ENCODE measurements at regions not wholly inside any gene's neighbourhood (a gene's known extent, or its start where the extent isn't known, plus 50 kb on each side); places are given as distances from the start of the nearest gene placed in this dataset.

- H3K4me3 ChIP-seq = no peak overlapping the region
- no peaks in the 10 kb centered on the region for H3K36me3 ChIP-seq
- H3K27me3 ChIP-seq (replicated peaks) = no peaks in the 10 kb centered on the region
- no peaks in the 10 kb centered on the region for H3K4me1 ChIP-seq (replicated peaks)
- DNase-seq (ENCODE audit: low read depth in 1 of 2, low spot score in 2 of 2) = no peak
- no peaks in the 10 kb centered on the region for H3K9me3 ChIP-seq (replicated peaks)
- H3K27ac ChIP-seq = no peak overlapping the region
Measured at GRCh38 chr13:87058786-87059329, 612.3 kb upstream of the SLITRK5 start.

- H3K27me3 ChIP-seq (replicated peaks) = no peaks in the 10 kb centered on the region
- no peaks in the 10 kb centered on the region for H3K36me3 ChIP-seq
- no peaks in the 10 kb centered on the region for H3K9me3 ChIP-seq (replicated peaks)
- H3K27ac ChIP-seq = no peak overlapping the region
- DNase-seq (ENCODE audit: low read depth in 1 of 2, low spot score in 2 of 2) = no peak
- H3K4me3 ChIP-seq = no peak overlapping the region
- no peaks in the 10 kb centered on the region for H3K4me1 ChIP-seq (replicated peaks)
Measured at GRCh38 chr13:87078947-87079795, 592.0 kb upstream of the SLITRK5 start.

- Histone ChIP-seq H3K4me1 (replicated peaks) (no peaks in the 10 kb centered on the region), H3K9me3 (replicated peaks) (no peaks in the 10 kb centered on the region), H3K27ac (no peak overlapping the region), H3K36me3 (no peaks in the 10 kb centered on the region), H3K4me3 (no peak overlapping the region), H3K27me3 (replicated peaks) (no peaks in the 10 kb centered on the region)
- no peak for DNase-seq (ENCODE audit: low read depth in 1 of 2, low spot score in 2 of 2)
Measured at GRCh38 chr13:87080100-87080779, 590.9 kb upstream of the SLITRK5 start.

GRCh38 chr13:87084192-87084591, 587.0 kb upstream of the SLITRK5 start:
- no peak for DNase-seq (ENCODE audit: low read depth in 1 of 2, low spot score in 2 of 2)

GRCh38 chr13:87087741-87088140, 583.4 kb upstream of the SLITRK5 start:
- H3K27ac ChIP-seq = no peak overlapping the region
- H3K9me3 ChIP-seq (replicated peaks) = no peaks in the 10 kb centered on the region
- H3K4me3 ChIP-seq = no peak overlapping the region
- H3K27me3 ChIP-seq (replicated peaks) = no peaks in the 10 kb centered on the region
- no peak for DNase-seq (ENCODE audit: low read depth in 1 of 2, low spot score in 2 of 2)
- no peaks in the 10 kb centered on the region for H3K4me1 ChIP-seq (replicated peaks)
- no peaks in the 10 kb centered on the region for H3K36me3 ChIP-seq

More at GRCh38 chr13:87084192-87084591, 587.0 kb upstream of the SLITRK5 start:
- Histone ChIP-seq H3K4me1 (replicated peaks) (no peaks in the 10 kb centered on the region), H3K36me3 (no peaks in the 10 kb centered on the region), H3K27me3 (replicated peaks) (no peaks in the 10 kb centered on the region), H3K4me3 (no peak overlapping the region), H3K27ac (no peak overlapping the region), H3K9me3 (replicated peaks) (no peaks in the 10 kb centered on the region)

- Histone ChIP-seq H3K4me1 (replicated peaks) (no peaks in the 10 kb centered on the region), H3K27me3 (replicated peaks) (no peaks in the 10 kb centered on the region), H3K4me3 (no peak overlapping the region), H3K9me3 (replicated peaks) (no peaks in the 10 kb centered on the region), H3K27ac (no peak overlapping the region), H3K36me3 (no peaks in the 10 kb centered on the region)
- DNase-seq (ENCODE audit: low read depth in 1 of 2, low spot score in 2 of 2) = no peak
Measured at GRCh38 chr13:87089391-87089790, 581.8 kb upstream of the SLITRK5 start.

GRCh38 chr13:87093399-87093798, 577.8 kb upstream of the SLITRK5 start:
- Histone ChIP-seq H3K9me3 (replicated peaks) (no peaks in the 10 kb centered on the region), H3K36me3 (no peaks in the 10 kb centered on the region), H3K4me1 (replicated peaks) (no peaks in the 10 kb centered on the region), H3K27me3 (replicated peaks) (no peaks in the 10 kb centered on the region), H3K4me3 (no peak overlapping the region), H3K27ac (no peak overlapping the region)
- DNase-seq (ENCODE audit: low read depth in 1 of 2, low spot score in 2 of 2) = no peak

GRCh38 chr13:87094646-87095045, 576.5 kb upstream of the SLITRK5 start:
- H3K36me3 ChIP-seq = no peaks in the 10 kb centered on the region
- no peak overlapping the region for H3K4me3 ChIP-seq
- no peak for DNase-seq (ENCODE audit: low read depth in 1 of 2, low spot score in 2 of 2)
- no peaks in the 10 kb centered on the region for H3K27me3 ChIP-seq (replicated peaks)
- H3K9me3 ChIP-seq (replicated peaks) = no peaks in the 10 kb centered on the region
- H3K4me1 ChIP-seq (replicated peaks) = no peaks in the 10 kb centered on the region
- H3K27ac ChIP-seq = no peak overlapping the region

- no peak overlapping the region for H3K4me3 ChIP-seq
- no peaks in the 10 kb centered on the region for H3K9me3 ChIP-seq (replicated peaks)
- H3K27ac ChIP-seq = no peak overlapping the region
- no peaks in the 10 kb centered on the region for H3K4me1 ChIP-seq (replicated peaks)
- H3K27me3 ChIP-seq (replicated peaks) = no peaks in the 10 kb centered on the region
- no peaks in the 10 kb centered on the region for H3K36me3 ChIP-seq
- DNase-seq (ENCODE audit: low read depth in 1 of 2, low spot score in 2 of 2) = no peak
Measured at GRCh38 chr13:87100431-87100830, 570.7 kb upstream of the SLITRK5 start.

GRCh38 chr13:87107651-87108050, 563.5 kb upstream of the SLITRK5 start:
- Histone ChIP-seq H3K9me3 (replicated peaks) (no peaks in the 10 kb centered on the region), H3K4me1 (replicated peaks) (no peaks in the 10 kb centered on the region), H3K4me3 (no peak overlapping the region), H3K27me3 (replicated peaks) (no peaks in the 10 kb centered on the region), H3K27ac (no peak overlapping the region), H3K36me3 (no peaks in the 10 kb centered on the region)
- no peak for DNase-seq (ENCODE audit: low read depth in 1 of 2, low spot score in 2 of 2)

- no peaks in the 10 kb centered on the region for H3K4me1 ChIP-seq (replicated peaks)
- H3K27ac ChIP-seq = no peak overlapping the region
- no peaks in the 10 kb centered on the region for H3K36me3 ChIP-seq
- H3K9me3 ChIP-seq (replicated peaks) = no peaks in the 10 kb centered on the region
- no peak overlapping the region for H3K4me3 ChIP-seq
- no peak for DNase-seq (ENCODE audit: low read depth in 1 of 2, low spot score in 2 of 2)
- H3K27me3 ChIP-seq (replicated peaks) = no peaks in the 10 kb centered on the region
Measured at GRCh38 chr13:87120476-87120875, 550.7 kb upstream of the SLITRK5 start.

- Histone ChIP-seq H3K9me3 (replicated peaks) (no peaks in the 10 kb centered on the region), H3K27me3 (replicated peaks) (no peaks in the 10 kb centered on the region), H3K4me1 (replicated peaks) (no peaks in the 10 kb centered on the region), H3K36me3 (no peaks in the 10 kb centered on the region), H3K27ac (no peak overlapping the region), H3K4me3 (no peak overlapping the region)
- DNase-seq (ENCODE audit: low read depth in 1 of 2, low spot score in 2 of 2) = no peak
Measured at GRCh38 chr13:87122551-87122950, 548.6 kb upstream of the SLITRK5 start.

GRCh38 chr13:87123987-87124784, 547.0 kb upstream of the SLITRK5 start:
- Histone ChIP-seq H3K4me1 (replicated peaks) (no peaks in the 10 kb centered on the region), H3K27me3 (replicated peaks) (no peaks in the 10 kb centered on the region), H3K27ac (no peak overlapping the region), H3K4me3 (no peak overlapping the region), H3K9me3 (replicated peaks) (no peaks in the 10 kb centered on the region), H3K36me3 (no peaks in the 10 kb centered on the region)
- DNase-seq (ENCODE audit: low read depth in 1 of 2, low spot score in 2 of 2) = peak in 1 of 2 experiments; percentile 1

GRCh38 chr13:87124785-87125074, 546.4 kb upstream of the SLITRK5 start:
- Histone ChIP-seq H3K27me3 (replicated peaks) (no peaks in the 10 kb centered on the region), H3K9me3 (replicated peaks) (no peaks in the 10 kb centered on the region), H3K36me3 (no peaks in the 10 kb centered on the region), H3K4me1 (replicated peaks) (no peaks in the 10 kb centered on the region), H3K27ac (no peak overlapping the region), H3K4me3 (no peak overlapping the region)
- no peak for DNase-seq (ENCODE audit: low read depth in 1 of 2, low spot score in 2 of 2)
